SU-DHL-6 (cell line): ENCODE measurements at regions not wholly inside any gene's neighbourhood (a gene's known extent, or its start where the extent isn't known, plus 50 kb on each side); places are given as distances from the start of the nearest gene placed in this dataset.
A peak's percentile ranks its signal among the peaks of the same experiment; 100 is the strongest.

Experiments used
- H2AFZ ChIP-seq: fragments of 200-600 bp; sonication (generic); 2 replicates; pipeline ENCODE4 v1.6.1; 2014; ENCODE audit warnings: low read depth, mild to moderate bottlenecking, moderate library complexity, mixed read lengths, antibody characterized with exemption, low read length; ENCODE audit not compliant: severe bottlenecking
- H3F3A ChIP-seq: fragments of 200-600 bp; shearing (Covaris generic); 2 replicates; pipeline ENCODE4 v1.6.0; 2016; ENCODE audit warnings: antibody characterized with exemption, mild to moderate bottlenecking; ENCODE audit not compliant: insufficient read depth
- H3K27ac ChIP-seq: fragments of 200-600 bp; sonication (generic); 2 replicates; pipeline ENCODE4 v1.5.1; 2016; ENCODE audit warnings: low read depth, mild to moderate bottlenecking, low read length, moderate library complexity, mixed read lengths
- H3K27me3 ChIP-seq: fragments of 200-600 bp; sonication (generic), shearing (Covaris generic); 2 replicates; pipeline ENCODE4 v1.6.0; 2014; ENCODE audit warnings: mild to moderate bottlenecking, low read length
- H3K36me3 ChIP-seq: fragments of 200-600 bp; sonication (generic); 2 replicates; pipeline ENCODE4 v1.6.1; 2014; ENCODE audit warnings: mild to moderate bottlenecking, low read length, mixed read lengths
- H3K4me2 ChIP-seq: fragments of 300-600, 200-600 bp; shearing (Covaris generic), sonication (generic); 2 replicates; pipeline ENCODE4 v1.6.0; 2014; ENCODE audit warnings: low read length, low read depth, mild to moderate bottlenecking; ENCODE audit not compliant: poor library complexity, severe bottlenecking
- H3K4me3 ChIP-seq: fragments of 200-600 bp; sonication (generic); 2 replicates; pipeline ENCODE4 v1.5.1; 2014; ENCODE audit warnings: antibody characterized with exemption, low read length, mild to moderate bottlenecking, mixed read lengths; ENCODE audit not compliant: insufficient read depth, poor library complexity, severe bottlenecking
- H3K79me2 ChIP-seq: fragments of 200-600 bp; sonication (generic); 2 replicates; pipeline ENCODE4 v1.6.1; 2014; ENCODE audit warnings: mild to moderate bottlenecking, low read length, moderate library complexity; ENCODE audit not compliant: insufficient read depth
- H3K9ac ChIP-seq: fragments of 200-600 bp; sonication (generic); 2 replicates; pipeline ENCODE4 v1.7.0; 2014; ENCODE audit warnings: mild to moderate bottlenecking, low read length
- H3K9me2 ChIP-seq: fragments of 200-600 bp; sonication (generic); replicated peaks from 2 replicates; pipeline ENCODE4 v1.6.1; 2014; ENCODE audit warnings: low read length; ENCODE audit not compliant: insufficient read depth
- H3K9me3 ChIP-seq: fragments of 200-600 bp; sonication (generic); 2 replicates; pipeline ENCODE4 v1.6.1; 2014; ENCODE audit warnings: low read length, mixed read lengths; ENCODE audit not compliant: insufficient read depth
- H4K20me1 ChIP-seq: fragments of 200-600 bp; sonication (generic); 2 replicates; pipeline ENCODE4 v1.6.1; 2014; ENCODE audit warnings: low read depth, mild to moderate bottlenecking, antibody characterized with exemption, low read length, moderate library complexity, mixed read lengths
- CTCF ChIP-seq: fragments of 200-600 bp; sonication (generic); IDR thresholded peaks from one replicate; pipeline ENCODE4 v1.5.1; 2017; ENCODE audit warnings: antibody characterized with exemption, mild to moderate bottlenecking, low read length, moderate library complexity; ENCODE audit not compliant: insufficient read depth, poor library complexity, severe bottlenecking
- EZH2phosphoT487 ChIP-seq: fragments of 200-600 bp; sonication (generic), shearing (Covaris generic); conservative IDR thresholded peaks from 2 replicates; pipeline ENCODE4 v1.6.1; 2018; ENCODE audit warnings: mild to moderate bottlenecking, antibody characterized with exemption, low read length, moderate library complexity, mixed read lengths

GRCh38 chr2:156129227-156129626, 203.3 kb downstream of the NR4A2 start:
- Histone ChIP-seq H3K27me3 (no peaks in the 10 kb centered on the region), H3K9me3 (no peaks in the 10 kb centered on the region)

GRCh38 chr2:156125018-156125417, 207.5 kb downstream of the NR4A2 start:
- Histone ChIP-seq H3K9me3 (no peaks in the 10 kb centered on the region), H3K79me2 (no peaks in the 10 kb centered on the region), H3K4me2 (no peak overlapping the region), H2AFZ (no peak overlapping the region), H4K20me1 (no peaks in the 10 kb centered on the region), H3K36me3 (no peaks in the 10 kb centered on the region), H3F3A (no peaks in the 10 kb centered on the region), H3K27me3 (no peaks in the 10 kb centered on the region), H3K9me2 (no peaks in the 10 kb centered on the region), H3K4me3 (no peak overlapping the region), H3K9ac (no peak overlapping the region), H3K27ac (no peak overlapping the region)
- TF ChIP-seq EZH2phosphoT487: no peak
- no peak for TF ChIP-seq CTCF

More at GRCh38 chr2:156129227-156129626, 203.3 kb downstream of the NR4A2 start:
- H3K4me2 ChIP-seq: no peak overlapping the region
- no peaks in the 10 kb centered on the region for H3K79me2 ChIP-seq
- no peaks in the 10 kb centered on the region for H4K20me1 ChIP-seq
- H2AFZ ChIP-seq: no peak overlapping the region
- H3K4me3 ChIP-seq: no peak overlapping the region
- TF ChIP-seq CTCF (peak; percentile 27), EZH2phosphoT487 (no peak)
- H3F3A ChIP-seq: no peaks in the 10 kb centered on the region
- H3K27ac ChIP-seq: no peak overlapping the region
- no peaks in the 10 kb centered on the region for H3K36me3 ChIP-seq
- H3K9me2 ChIP-seq: no peaks in the 10 kb centered on the region
- H3K9ac ChIP-seq: no peak overlapping the region

- TF ChIP-seq EZH2phosphoT487 (no peak), CTCF (no peak)
These were observed 208.1 kb downstream of the NR4A2 start for GRCh38 chr2:156124458-156124857.

More at GRCh38 chr2:156124458-156124857, 208.1 kb downstream of the NR4A2 start:
- Histone ChIP-seq H4K20me1 (no peaks in the 10 kb centered on the region), H3K36me3 (no peaks in the 10 kb centered on the region), H3K4me3 (no peak overlapping the region), H3K9me2 (no peaks in the 10 kb centered on the region), H3K27ac (no peak overlapping the region), H3K27me3 (no peaks in the 10 kb centered on the region), H2AFZ (no peak overlapping the region), H3K9me3 (no peaks in the 10 kb centered on the region), H3F3A (no peaks in the 10 kb centered on the region), H3K9ac (no peak overlapping the region), H3K4me2 (no peak overlapping the region), H3K79me2 (no peaks in the 10 kb centered on the region)
